NB4 (cell line): ENCODE measurements at regions not wholly inside any gene's neighbourhood (a gene's known extent, or its start where the extent isn't known, plus 50 kb on each side); places are given as distances from the start of the nearest gene placed in this dataset.

Experiments used
- DNase-seq: peaks from one replicate; pipeline ENCODE4 v3.0.0; 2010; ENCODE audit warnings: low read depth
- H3K4me3 ChIP-seq: one replicate; pipeline ENCODE4 v1.5.1; 2011; ENCODE audit warnings: mild to moderate bottlenecking, low read depth, low read length, moderate library complexity
- MYC ChIP-seq: IDR thresholded peaks from 2 replicates; pipeline ENCODE4 v1.6.1; 2011; ENCODE audit warnings: low read depth, low read length
- POLR2A ChIP-seq: IDR thresholded peaks from 2 replicates; pipeline ENCODE4 v1.6.1; 2011; ENCODE audit warnings: mild to moderate bottlenecking; ENCODE audit not compliant: insufficient read length; ENCODE audit errors: extremely low read depth
- TF ChIP-seq, protein P1 (sequence below): IDR thresholded peaks from 2 replicates; pipeline ENCODE4 v1.6.1; 2011; ENCODE audit warnings: low read depth, low read length
- TF ChIP-seq, protein P2 (sequence below): IDR thresholded peaks from one replicate; pipeline ENCODE4 v1.5.1; 2012; ENCODE audit warnings: low read depth, low read length

DNA sequence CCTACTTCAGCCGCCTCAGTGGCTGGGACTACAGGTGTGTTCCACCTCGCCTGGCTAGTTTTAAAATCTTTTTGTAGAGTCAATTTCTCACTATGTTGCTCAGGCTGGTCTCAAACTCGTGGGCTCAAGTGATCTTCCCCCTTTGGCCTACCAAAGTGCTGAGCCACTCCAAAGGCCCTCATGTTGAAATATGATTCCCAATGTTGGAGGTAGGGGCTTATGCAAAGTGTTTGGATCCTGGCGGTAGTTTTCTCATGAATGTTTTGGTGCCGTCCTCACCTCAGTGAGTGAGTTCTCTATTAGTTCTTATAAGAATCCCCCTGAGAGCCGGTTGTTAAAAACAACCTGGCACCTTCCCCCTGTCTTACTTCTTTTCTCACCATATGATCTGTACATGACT, 784.6 kb downstream of the TMTC2 start:
- no peak for DNase-seq
- TF ChIP-seq, protein P1, sequence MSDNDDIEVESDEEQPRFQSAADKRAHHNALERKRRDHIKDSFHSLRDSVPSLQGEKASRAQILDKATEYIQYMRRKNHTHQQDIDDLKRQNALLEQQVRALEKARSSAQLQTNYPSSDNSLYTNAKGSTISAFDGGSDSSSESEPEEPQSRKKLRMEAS: no peak

DNA sequence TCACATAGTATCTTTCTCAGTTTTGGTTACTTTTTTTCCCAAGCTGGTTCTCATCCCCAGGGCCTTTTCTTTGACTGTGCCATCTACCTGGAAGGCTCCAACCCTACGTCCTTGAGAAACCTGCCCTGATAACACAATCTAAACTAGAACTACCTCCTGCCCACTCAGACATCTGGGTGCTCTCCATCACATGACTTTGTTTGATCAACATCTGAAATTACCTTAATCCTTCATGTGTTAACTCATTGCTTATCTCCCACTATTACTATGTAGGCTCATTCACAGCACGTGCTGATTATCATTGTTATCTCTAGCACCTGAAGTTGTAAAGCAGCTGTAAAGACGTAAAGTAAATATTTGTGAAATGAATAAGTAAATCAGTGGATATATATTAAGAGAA, 784.0 kb downstream of the TMTC2 start:
- H3K4me3 ChIP-seq: no peak overlapping the region
- no peak for TF ChIP-seq MYC
- TF ChIP-seq, protein P1: no peak
- TF ChIP-seq, protein P2, sequence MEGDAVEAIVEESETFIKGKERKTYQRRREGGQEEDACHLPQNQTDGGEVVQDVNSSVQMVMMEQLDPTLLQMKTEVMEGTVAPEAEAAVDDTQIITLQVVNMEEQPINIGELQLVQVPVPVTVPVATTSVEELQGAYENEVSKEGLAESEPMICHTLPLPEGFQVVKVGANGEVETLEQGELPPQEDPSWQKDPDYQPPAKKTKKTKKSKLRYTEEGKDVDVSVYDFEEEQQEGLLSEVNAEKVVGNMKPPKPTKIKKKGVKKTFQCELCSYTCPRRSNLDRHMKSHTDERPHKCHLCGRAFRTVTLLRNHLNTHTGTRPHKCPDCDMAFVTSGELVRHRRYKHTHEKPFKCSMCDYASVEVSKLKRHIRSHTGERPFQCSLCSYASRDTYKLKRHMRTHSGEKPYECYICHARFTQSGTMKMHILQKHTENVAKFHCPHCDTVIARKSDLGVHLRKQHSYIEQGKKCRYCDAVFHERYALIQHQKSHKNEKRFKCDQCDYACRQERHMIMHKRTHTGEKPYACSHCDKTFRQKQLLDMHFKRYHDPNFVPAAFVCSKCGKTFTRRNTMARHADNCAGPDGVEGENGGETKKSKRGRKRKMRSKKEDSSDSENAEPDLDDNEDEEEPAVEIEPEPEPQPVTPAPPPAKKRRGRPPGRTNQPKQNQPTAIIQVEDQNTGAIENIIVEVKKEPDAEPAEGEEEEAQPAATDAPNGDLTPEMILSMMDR: no peak
- TF ChIP-seq POLR2A: no peak
- no peak for DNase-seq

More for the DNA sequence above, 784.6 kb downstream of the TMTC2 start:
- H3K4me3 ChIP-seq: no peak overlapping the region

DNA sequence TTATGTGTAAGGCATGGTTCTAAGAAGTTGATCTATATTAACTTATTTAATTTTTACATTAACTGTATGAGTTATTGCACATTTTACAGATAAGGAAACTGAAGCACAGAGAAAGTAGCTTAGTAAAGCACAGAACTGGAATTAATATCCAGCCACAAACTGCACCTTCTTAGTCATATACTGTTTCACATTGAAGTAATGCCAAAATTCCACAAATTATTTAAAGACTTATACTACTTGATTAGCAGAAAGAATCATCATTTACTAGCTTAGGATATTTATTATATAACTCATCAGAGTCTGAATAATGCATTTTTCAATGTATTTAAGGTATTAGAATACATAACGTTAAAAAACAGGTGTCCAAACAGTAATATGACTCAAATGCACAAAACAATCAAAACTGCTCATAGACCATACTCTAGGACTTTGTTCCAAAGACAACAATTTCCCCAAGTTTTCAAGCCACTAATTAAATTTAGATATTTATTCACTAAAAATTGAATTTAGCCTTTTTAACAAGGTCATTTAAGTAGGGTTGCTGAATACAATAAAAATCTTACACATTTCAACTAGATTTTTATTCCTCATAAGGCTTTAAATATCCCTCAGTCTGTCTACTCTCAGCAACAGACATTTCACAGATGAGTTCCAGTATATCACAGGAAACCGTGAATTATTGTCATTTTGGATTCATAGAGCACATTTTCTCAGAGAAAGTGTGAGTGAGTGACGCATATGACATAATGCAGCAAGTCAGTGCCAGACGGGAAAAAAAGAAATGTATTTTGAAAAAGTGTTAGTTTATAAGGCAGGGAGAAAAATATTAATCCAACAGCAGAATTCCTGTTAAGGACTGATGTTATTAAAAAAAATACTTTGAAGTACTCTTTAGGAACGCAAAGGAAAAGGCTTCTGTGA, 782.5 kb downstream of the TMTC2 start:
- no peak overlapping the region for H3K4me3 ChIP-seq
- TF ChIP-seq, protein P2: no peak
- TF ChIP-seq POLR2A (no peak), MYC (no peak)
- TF ChIP-seq, protein P1: no peak
- no peak for DNase-seq

DNA sequence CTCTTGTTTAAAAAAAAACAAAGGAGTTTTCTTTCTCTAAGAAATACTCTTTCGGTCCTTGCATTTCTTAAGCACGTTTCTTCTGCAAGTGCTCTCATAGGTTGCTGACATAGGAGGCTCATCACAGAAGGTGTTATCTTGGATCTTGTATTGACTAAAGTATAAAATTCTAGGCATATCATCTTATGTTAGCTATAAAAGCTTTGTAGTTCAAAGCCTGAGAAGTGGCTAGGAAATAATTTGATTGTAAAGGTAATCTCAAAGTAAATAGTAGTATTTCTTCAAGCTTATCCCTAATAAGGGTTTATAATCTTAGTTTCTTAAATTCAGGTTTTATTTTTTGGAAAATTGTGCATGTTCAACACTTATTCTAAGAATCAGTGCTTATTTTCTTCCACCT, 778.9 kb downstream of the TMTC2 start:
- no peak for DNase-seq
- H3K4me3 ChIP-seq: no peak overlapping the region
- TF ChIP-seq, protein P1: no peak
- TF ChIP-seq, protein P2: no peak
- TF ChIP-seq POLR2A: no peak
- no peak for TF ChIP-seq MYC

DNA sequence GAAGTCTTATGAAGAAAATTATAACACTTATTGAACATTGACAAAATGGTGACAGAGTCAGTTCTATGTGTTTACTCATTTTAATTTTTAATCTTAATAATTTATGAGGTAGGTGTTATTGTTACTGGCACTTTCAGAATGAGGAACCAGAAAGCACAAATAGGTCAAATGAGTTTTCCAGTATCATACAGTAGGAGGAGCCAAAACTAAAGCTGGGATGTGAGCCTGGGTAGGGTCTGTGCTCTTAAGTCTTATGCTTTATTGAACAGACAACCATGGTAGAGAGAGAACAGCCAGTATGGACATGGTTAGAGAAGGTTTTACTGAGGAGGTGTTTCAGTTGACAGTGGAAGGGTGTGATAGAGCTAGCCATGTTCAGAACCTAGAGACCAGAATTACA, 775.7 kb downstream of the TMTC2 start:
- no peak overlapping the region for H3K4me3 ChIP-seq
- TF ChIP-seq, protein P1: no peak
- no peak for TF ChIP-seq MYC
- TF ChIP-seq, protein P2: no peak
- peak; percentile 41 for DNase-seq

DNA sequence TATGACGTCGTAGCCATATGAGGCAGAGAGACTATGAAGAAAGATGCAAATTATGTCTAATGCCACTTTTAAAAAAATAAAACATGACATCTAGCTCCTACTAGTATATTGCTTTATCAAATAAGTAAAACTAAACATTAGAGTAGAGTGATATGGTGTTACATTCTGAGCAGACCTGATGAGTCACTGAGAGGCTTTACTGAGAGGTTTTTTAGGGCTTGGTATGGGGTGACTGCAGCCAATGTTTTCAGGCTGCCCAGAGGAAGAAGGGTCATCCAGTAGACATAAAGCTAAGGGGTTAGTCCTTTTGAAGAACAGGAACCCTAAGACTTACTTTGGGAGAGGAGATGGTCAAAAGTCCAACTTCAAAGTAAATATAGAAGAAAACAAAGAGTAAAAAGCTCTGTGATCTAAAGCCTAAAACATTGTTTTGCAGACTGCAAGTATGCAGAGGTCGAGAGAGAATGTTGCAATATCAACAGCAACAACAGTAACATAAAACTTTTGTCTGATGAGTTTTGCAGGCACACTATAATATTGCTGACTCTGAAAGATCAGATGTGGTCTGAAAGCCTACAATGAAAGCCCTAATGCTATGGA, 774.7 kb downstream of the TMTC2 start:
- TF ChIP-seq, protein P2: no peak
- no peak for TF ChIP-seq MYC
- TF ChIP-seq, protein P1: no peak
- TF ChIP-seq POLR2A: no peak

More for the DNA sequence above, 774.7 kb downstream of the TMTC2 start:
- H3K4me3 ChIP-seq: no peak overlapping the region
- peak; percentile 20 for DNase-seq
